NCI-H526 treated with DMSO at 0.1 percent for 48 hours (cell line): ENCODE measurements at regions not wholly inside any gene's neighbourhood (a gene's known extent, or its start where the extent isn't known, plus 50 kb on each side); places are given as distances from the start of the nearest gene placed in this dataset.
"Not testable (repeated sequence)": the region's sequence is repeated elsewhere in the genome, so short reads cannot be mapped to it uniquely, and the experiment has no call there.

Experiments
- DNase-seq: peaks from one replicate; lab custom pipeline; 2025; lab: John Stamatoyannopoulos, UW

- DNase-seq = no peak
Observed at GRCh38 chr4:79217025-79217424, 108.8 kb downstream of the NAA11 start.

GRCh38 chr4:79213702-79214101, 112.2 kb downstream of the NAA11 start:
- DNase-seq = no peak

- no peak for DNase-seq
Observed at GRCh38 chr4:79213010-79213409, 112.9 kb downstream of the NAA11 start.

GRCh38 chr4:79212311-79212710, 113.5 kb downstream of the NAA11 start:
- DNase-seq = no peak

GRCh38 chr4:79211490-79211889, 114.4 kb downstream of the NAA11 start:
- no peak for DNase-seq

- no peak for DNase-seq
Observed at GRCh38 chr4:79210636-79211049, 115.2 kb downstream of the NAA11 start.

- DNase-seq = no peak
Observed at GRCh38 chr4:79209822-79210635, 115.8 kb downstream of the NAA11 start.

- DNase-seq = no peak
Observed at GRCh38 chr4:79209081-79209480, 116.8 kb downstream of the NAA11 start.

GRCh38 chr4:79207281-79207680, 118.6 kb downstream of the NAA11 start:
- DNase-seq = no peak

- no peak for DNase-seq
Observed at GRCh38 chr4:79206660-79207059, 119.2 kb downstream of the NAA11 start.

- DNase-seq = no peak
Observed at GRCh38 chr4:79205121-79205520, 120.7 kb downstream of the NAA11 start.

GRCh38 chr4:79201971-79202370, 123.9 kb downstream of the NAA11 start:
- no peak for DNase-seq

- peak; percentile 46 for DNase-seq
Observed at GRCh38 chr4:79199743-79200142, 126.1 kb downstream of the NAA11 start.

- peak; percentile 31 for DNase-seq
Observed at GRCh38 chr4:79198951-79199587, 126.8 kb downstream of the NAA11 start.

GRCh38 chr4:79197275-79198009, 128.4 kb downstream of the NAA11 start:
- no peak for DNase-seq

- not testable (repeated sequence) for DNase-seq
Observed at GRCh38 chr4:79191292-79191691, 134.6 kb downstream of the NAA11 start.

- DNase-seq = no peak
Observed at GRCh38 chr4:79185526-79186045, 140.3 kb downstream of the NAA11 start.

- no peak for DNase-seq
Observed at GRCh38 chr4:79184476-79184875, 141.4 kb downstream of the NAA11 start.

- no peak for DNase-seq
Observed at GRCh38 chr4:79182209-79182608, 143.7 kb downstream of the NAA11 start.

GRCh38 chr4:79181190-79181589, 144.7 kb downstream of the NAA11 start:
- DNase-seq = no peak

- DNase-seq = no peak
Observed at GRCh38 chr4:79178760-79179159, 147.1 kb downstream of the NAA11 start.

GRCh38 chr4:79177388-79177787, 148.5 kb downstream of the NAA11 start:
- DNase-seq = no peak

- no peak for DNase-seq
Observed at GRCh38 chr4:79176351-79176750, 149.5 kb downstream of the NAA11 start.
